ENCODE measurements at regions not wholly inside any gene's neighbourhood (a gene's known extent, or its start where the extent isn't known, plus 50 kb on each side); places are given as distances from the start of the nearest gene placed in this dataset.

DNA sequence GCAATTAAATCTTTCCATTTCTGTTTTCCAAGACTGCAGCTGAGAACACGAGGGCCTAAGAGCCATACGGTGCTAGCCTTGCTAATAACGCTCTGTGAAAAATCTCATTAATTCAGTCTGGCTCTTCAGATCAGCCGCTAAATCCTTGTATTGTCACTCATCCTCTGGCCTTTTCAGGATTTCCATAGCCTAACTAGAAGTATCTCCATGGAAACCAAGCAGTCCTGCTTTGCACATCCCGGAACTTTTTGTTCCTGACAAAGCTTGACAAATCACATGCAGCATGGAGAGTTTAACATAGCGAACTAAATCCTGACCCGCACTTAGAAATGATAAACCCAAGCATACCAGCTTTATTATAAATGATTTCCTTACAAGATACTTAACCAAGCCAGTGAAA lies 383.7 kb downstream of the CD83 start:
- H3K27ac ChIP-seq (ENCODE audit: low read length) = no peak overlapping the region
- no peak overlapping the region for H2AFZ ChIP-seq (ENCODE audit: low read length)
- H3K4me1 ChIP-seq (ENCODE audit: low read length) = no peaks in the 10 kb centered on the region
- H3K4me3 ChIP-seq (ENCODE audit: low read length) = no peak overlapping the region
- TF ChIP-seq EZH2phosphoT487 (IDR thresholded peaks at IDR 0.05; ENCODE audit: low read length) = no peak
- no peak for TF ChIP-seq EZH2 (optimal IDR thresholded peaks at IDR 0.05; ENCODE audit: low read depth, low read length)
- TF ChIP-seq, protein P1, sequence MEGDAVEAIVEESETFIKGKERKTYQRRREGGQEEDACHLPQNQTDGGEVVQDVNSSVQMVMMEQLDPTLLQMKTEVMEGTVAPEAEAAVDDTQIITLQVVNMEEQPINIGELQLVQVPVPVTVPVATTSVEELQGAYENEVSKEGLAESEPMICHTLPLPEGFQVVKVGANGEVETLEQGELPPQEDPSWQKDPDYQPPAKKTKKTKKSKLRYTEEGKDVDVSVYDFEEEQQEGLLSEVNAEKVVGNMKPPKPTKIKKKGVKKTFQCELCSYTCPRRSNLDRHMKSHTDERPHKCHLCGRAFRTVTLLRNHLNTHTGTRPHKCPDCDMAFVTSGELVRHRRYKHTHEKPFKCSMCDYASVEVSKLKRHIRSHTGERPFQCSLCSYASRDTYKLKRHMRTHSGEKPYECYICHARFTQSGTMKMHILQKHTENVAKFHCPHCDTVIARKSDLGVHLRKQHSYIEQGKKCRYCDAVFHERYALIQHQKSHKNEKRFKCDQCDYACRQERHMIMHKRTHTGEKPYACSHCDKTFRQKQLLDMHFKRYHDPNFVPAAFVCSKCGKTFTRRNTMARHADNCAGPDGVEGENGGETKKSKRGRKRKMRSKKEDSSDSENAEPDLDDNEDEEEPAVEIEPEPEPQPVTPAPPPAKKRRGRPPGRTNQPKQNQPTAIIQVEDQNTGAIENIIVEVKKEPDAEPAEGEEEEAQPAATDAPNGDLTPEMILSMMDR (IDR thresholded peaks at IDR 0.05; ENCODE audit: low read length) = no peak
- no peaks in the 10 kb centered on the region for H3F3A ChIP-seq (ENCODE audit: insufficient read depth, low read length)
- H3K79me2 ChIP-seq (ENCODE audit: low read length) = no peaks in the 10 kb centered on the region
- DNase-seq = no peak
- no peaks in the 10 kb centered on the region for H4K20me1 ChIP-seq (ENCODE audit: insufficient read depth, low read length)
- H3K9ac ChIP-seq (ENCODE audit: low read length) = no peak overlapping the region
- H3K9me3 ChIP-seq (replicated peaks; ENCODE audit: insufficient read depth, low read length) = no peaks in the 10 kb centered on the region
- H3K36me3 ChIP-seq (replicated peaks; ENCODE audit: insufficient read depth, low read length) = no peaks in the 10 kb centered on the region
- H3K27me3 ChIP-seq (replicated peaks; ENCODE audit: insufficient read depth, low read length) = no peaks in the 10 kb centered on the region
- H3K9me2 ChIP-seq (replicated peaks; ENCODE audit: insufficient read depth, low read length) = no peaks in the 10 kb centered on the region
- H3K4me2 ChIP-seq (ENCODE audit: low read depth, low read length) = no peak overlapping the region

DNA sequence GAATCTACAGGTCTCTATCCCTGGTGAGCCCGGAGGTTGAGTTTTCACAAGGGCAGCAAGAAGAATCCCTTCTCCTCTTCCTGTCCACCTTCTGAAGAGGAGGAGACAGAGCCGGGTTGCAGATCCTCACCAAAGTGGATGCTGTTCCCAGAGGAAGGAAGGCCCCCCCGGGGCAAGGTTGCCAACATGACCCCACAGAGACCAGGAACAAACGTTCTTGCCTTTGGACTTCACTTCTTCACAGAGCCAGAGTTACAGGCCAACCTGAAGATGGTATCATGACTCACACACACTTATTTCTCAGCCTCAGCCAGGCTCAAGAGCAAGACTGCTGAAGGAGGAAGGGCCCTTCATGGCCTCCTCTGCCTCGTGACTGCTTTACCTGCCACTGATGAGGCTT lies 384.3 kb downstream of the CD83 start:
- no peak overlapping the region for H3K9ac ChIP-seq (ENCODE audit: low read length)
- no peaks in the 10 kb centered on the region for H3K79me2 ChIP-seq (ENCODE audit: low read length)
- no peak overlapping the region for H3K27ac ChIP-seq (ENCODE audit: low read length)
- H3K4me1 ChIP-seq (ENCODE audit: low read length) = no peaks in the 10 kb centered on the region
- no peaks in the 10 kb centered on the region for H3K9me3 ChIP-seq (replicated peaks; ENCODE audit: insufficient read depth, low read length)
- H3K4me2 ChIP-seq (ENCODE audit: low read depth, low read length) = no peak overlapping the region
- no peak for DNase-seq
- H3K27me3 ChIP-seq (replicated peaks; ENCODE audit: insufficient read depth, low read length) = no peaks in the 10 kb centered on the region
- H3K36me3 ChIP-seq (replicated peaks; ENCODE audit: insufficient read depth, low read length) = no peaks in the 10 kb centered on the region
- H3F3A ChIP-seq (ENCODE audit: insufficient read depth, low read length) = no peaks in the 10 kb centered on the region
- H4K20me1 ChIP-seq (ENCODE audit: insufficient read depth, low read length) = no peaks in the 10 kb centered on the region
- no peak overlapping the region for H2AFZ ChIP-seq (ENCODE audit: low read length)
- no peak overlapping the region for H3K4me3 ChIP-seq (ENCODE audit: low read length)
- no peaks in the 10 kb centered on the region for H3K9me2 ChIP-seq (replicated peaks; ENCODE audit: insufficient read depth, low read length)
- TF ChIP-seq EZH2 (optimal IDR thresholded peaks at IDR 0.05; ENCODE audit: low read depth, low read length) = no peak
- no peak for TF ChIP-seq EZH2phosphoT487 (IDR thresholded peaks at IDR 0.05; ENCODE audit: low read length)
- TF ChIP-seq, protein P1 (IDR thresholded peaks at IDR 0.05; ENCODE audit: low read length) = no peak

DNA sequence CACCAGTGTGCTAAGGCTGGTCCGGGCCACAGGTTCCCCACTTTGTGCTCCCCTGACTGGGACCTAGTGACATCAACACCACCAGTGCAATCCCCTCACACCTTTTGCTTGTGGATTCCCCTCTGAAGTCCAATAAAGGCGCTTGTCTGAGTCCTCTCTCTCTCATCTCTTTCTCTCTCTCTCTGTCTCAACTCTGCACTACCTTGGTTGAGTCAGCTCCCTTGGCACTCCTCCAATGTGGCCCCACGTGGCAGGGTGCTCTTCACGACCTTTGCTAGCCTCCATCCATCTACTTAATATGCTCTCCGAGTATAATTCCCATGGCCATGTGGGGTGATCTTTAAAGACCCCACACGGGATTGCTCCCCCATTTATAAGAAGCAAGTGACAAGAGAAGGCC lies 385.0 kb downstream of the CD83 start:
- Histone ChIP-seq H3K27me3 (replicated peaks; ENCODE audit: insufficient read depth, low read length) (no peaks in the 10 kb centered on the region), H3K4me1 (ENCODE audit: low read length) (no peaks in the 10 kb centered on the region), H3K79me2 (ENCODE audit: low read length) (no peaks in the 10 kb centered on the region), H3F3A (ENCODE audit: insufficient read depth, low read length) (no peaks in the 10 kb centered on the region), H3K27ac (ENCODE audit: low read length) (no peak overlapping the region), H3K9me2 (replicated peaks; ENCODE audit: insufficient read depth, low read length) (no peaks in the 10 kb centered on the region), H2AFZ (ENCODE audit: low read length) (no peak overlapping the region), H3K9ac (ENCODE audit: low read length) (no peak overlapping the region), H3K9me3 (replicated peaks; ENCODE audit: insufficient read depth, low read length) (no peaks in the 10 kb centered on the region), H4K20me1 (ENCODE audit: insufficient read depth, low read length) (no peaks in the 10 kb centered on the region), H3K4me2 (ENCODE audit: low read depth, low read length) (no peak overlapping the region), H3K36me3 (replicated peaks; ENCODE audit: insufficient read depth, low read length) (no peaks in the 10 kb centered on the region), H3K4me3 (ENCODE audit: low read length) (no peak overlapping the region)
- DNase-seq = no peak
- TF ChIP-seq EZH2phosphoT487 (IDR thresholded peaks at IDR 0.05; ENCODE audit: low read length) (no peak), EZH2 (optimal IDR thresholded peaks at IDR 0.05; ENCODE audit: low read depth, low read length) (no peak)
- TF ChIP-seq, protein P1 (IDR thresholded peaks at IDR 0.05; ENCODE audit: low read length) = no peak

Measured in MM.1S (cell line).